LNCaP clone FGC (cell line): ENCODE measurements at regions not wholly inside any gene's neighbourhood (a gene's known extent, or its start where the extent isn't known, plus 50 kb on each side); places are given as distances from the start of the nearest gene placed in this dataset.

Experiments used
- DNase-seq: peaks from one replicate; pipeline ENCODE4 v3.0.0-alpha.2; 2011; ENCODE audit warnings: low read depth
- H3K4me3 ChIP-seq: 2 replicates; pipeline ENCODE4 v1.5.1; 2011; ENCODE audit warnings: mild to moderate bottlenecking, low read depth, low read length, control low read depth
- CTCF ChIP-seq: IDR thresholded peaks from 2 replicates; pipeline ENCODE4 v1.5.1; 2012; ENCODE audit warnings: mild to moderate bottlenecking; ENCODE audit not compliant: control insufficient read depth, insufficient read depth; ENCODE audit errors: extremely low read depth

- no peak for TF ChIP-seq CTCF
- no peak overlapping the region for H3K4me3 ChIP-seq
- DNase-seq = no peak
These were observed 80.3 kb downstream of the CASP12 start for GRCh38 chr11:104817973-104818372.

DNA sequence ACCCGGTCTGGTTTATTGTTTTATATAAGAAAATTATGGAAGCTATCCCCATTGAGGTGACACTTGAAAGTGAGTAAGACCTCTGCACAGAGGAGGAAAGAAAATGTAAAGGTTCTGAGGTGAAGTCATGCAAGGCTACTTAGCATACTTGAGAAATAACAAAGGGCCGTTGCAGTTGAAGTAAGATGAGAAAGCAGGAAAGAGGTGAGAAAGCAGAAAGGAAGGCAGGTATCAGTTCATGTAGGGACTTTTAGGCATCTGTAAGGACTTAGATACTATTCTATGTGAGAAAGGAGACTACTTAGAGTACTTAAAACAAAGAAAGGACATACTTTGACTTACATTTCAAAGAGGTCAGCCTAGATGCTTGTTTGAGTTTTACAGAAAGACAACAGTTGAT is 84.7 kb downstream of the CASP12 start:
- no peak for DNase-seq
- no peak for TF ChIP-seq CTCF

GRCh38 chr11:104812103-104812788 is 86.0 kb downstream of the CASP12 start:
- TF ChIP-seq CTCF = no peak
- no peak overlapping the region for H3K4me3 ChIP-seq
- DNase-seq = no peak

More for the DNA sequence above, 84.7 kb downstream of the CASP12 start:
- H3K4me3 ChIP-seq = no peak overlapping the region

- TF ChIP-seq CTCF = no peak
- no peak overlapping the region for H3K4me3 ChIP-seq
- no peak for DNase-seq
These were observed 94.5 kb downstream of the CASP12 start for GRCh38 chr11:104803776-104804175.

DNA sequence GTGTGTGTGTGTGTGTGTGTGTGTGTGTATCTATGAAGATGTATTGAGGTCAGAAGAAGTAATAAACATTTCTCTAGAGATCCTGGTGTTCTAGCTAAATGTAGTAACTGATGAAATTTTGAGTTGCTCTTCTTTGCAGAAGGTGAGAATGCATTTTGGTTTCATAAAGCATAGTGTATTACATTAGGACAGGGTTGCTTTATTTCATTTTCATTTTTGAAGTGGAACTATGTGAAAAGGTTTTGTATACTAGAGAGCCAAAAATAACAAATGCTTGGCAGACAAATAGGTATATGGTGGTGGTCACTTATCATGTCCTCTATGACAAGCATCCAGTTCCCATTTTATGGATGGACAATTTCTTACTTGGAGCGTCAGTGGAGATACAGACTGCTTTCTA is 99.0 kb downstream of the CASP12 start:
- DNase-seq = no peak
- no peak overlapping the region for H3K4me3 ChIP-seq
- TF ChIP-seq CTCF = no peak

DNA sequence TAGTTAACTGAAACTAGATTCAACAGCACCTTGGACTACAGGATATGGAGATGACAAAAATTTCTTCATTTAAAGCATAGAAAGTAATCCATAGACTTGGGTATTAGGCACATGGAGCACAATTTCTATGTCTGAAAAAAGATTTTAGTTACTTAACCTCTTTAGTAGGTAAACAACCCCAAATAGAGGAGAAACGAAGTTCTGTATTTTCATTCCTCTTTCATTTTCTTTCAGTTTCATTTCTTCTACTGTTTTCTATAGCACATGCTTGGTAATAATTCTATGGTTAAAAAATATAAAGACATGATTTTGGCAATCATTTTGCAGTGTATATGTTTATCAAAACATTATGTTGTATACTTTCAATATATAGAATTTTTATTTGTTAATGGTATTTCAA is 99.5 kb downstream of the CASP12 start:
- no peak overlapping the region for H3K4me3 ChIP-seq
- no peak for TF ChIP-seq CTCF

GRCh38 chr11:104796301-104796700 is 102.0 kb downstream of the CASP12 start:
- DNase-seq = no peak
- no peak for TF ChIP-seq CTCF

More for the DNA sequence above, 99.5 kb downstream of the CASP12 start:
- no peak for DNase-seq

More at GRCh38 chr11:104796301-104796700, 102.0 kb downstream of the CASP12 start:
- H3K4me3 ChIP-seq = no peak overlapping the region
